GM23338 (cell line): ENCODE measurements at regions not wholly inside any gene's neighbourhood (a gene's known extent, or its start where the extent isn't known, plus 50 kb on each side); places are given as distances from the start of the nearest gene placed in this dataset.

ENCODE experiments used
- ATAC-seq: fragments of 200-7000 bp; cut with Tn5 transposase; 3 replicates; pipeline ENCODE4 v1.9.1; 2020
- DNase-seq: peaks from one replicate; pipeline ENCODE4 v3.0.0-alpha.2; 2015; ENCODE audit warnings: low spot score
- H2AFZ ChIP-seq: fragments of 200-600 bp; sonication (generic); 2 replicates; pipeline ENCODE4 v1.8.0; 2016; ENCODE audit warnings: antibody characterized with exemption, mild to moderate bottlenecking, moderate library complexity
- H3F3A ChIP-seq: fragments of 200-600 bp; sonication (generic); replicated peaks from 2 replicates; pipeline ENCODE4 v1.8.0; 2017; ENCODE audit warnings: antibody characterized with exemption, mixed run types, low read depth
- H3K27ac ChIP-seq: fragments of 200-600 bp; sonication (generic); 2 replicates; pipeline ENCODE4 v1.6.1; 2016; ENCODE audit warnings: low read depth
- H3K27me3 ChIP-seq: fragments of 200-600 bp; sonication (generic); 2 replicates; pipeline ENCODE4 v1.8.0; 2016; ENCODE audit warnings: mild to moderate bottlenecking, mixed run types, moderate library complexity; ENCODE audit not compliant: insufficient read depth
- H3K36me3 ChIP-seq: fragments of 200-600 bp; sonication (generic); 2 replicates; pipeline ENCODE4 v1.8.0; 2016; ENCODE audit warnings: mild to moderate bottlenecking; ENCODE audit not compliant: insufficient read depth
- H3K4me1 ChIP-seq: fragments of 200-600 bp; sonication (generic); 2 replicates; pipeline ENCODE4 v1.8.0; 2016; ENCODE audit warnings: mild to moderate bottlenecking, moderate library complexity; ENCODE audit not compliant: insufficient read depth
- H3K4me2 ChIP-seq: fragments of 200-600 bp; sonication (generic); 2 replicates; pipeline ENCODE4 v1.7.1; 2017; ENCODE audit warnings: mixed run types
- H3K4me3 ChIP-seq: fragments of 200-600 bp; sonication (generic); 2 replicates; pipeline ENCODE4 v1.6.1; 2016; ENCODE audit warnings: mixed run types
- H3K79me2 ChIP-seq: fragments of 200-600 bp; sonication (generic); replicated peaks from 2 replicates; pipeline ENCODE4 v1.8.0; 2017; ENCODE audit warnings: mild to moderate bottlenecking; ENCODE audit not compliant: insufficient read depth
- H3K9me2 ChIP-seq: fragments of 200-600 bp; sonication (generic); 2 replicates; pipeline ENCODE4 v1.8.0; 2017; ENCODE audit not compliant: insufficient read depth
- H4K20me1 ChIP-seq: fragments of 200-600 bp; sonication (generic); replicated peaks from 2 replicates; pipeline ENCODE4 v1.8.0; 2017; ENCODE audit warnings: mild to moderate bottlenecking; ENCODE audit not compliant: insufficient read depth
- H3K27ac Mint-ChIP-seq: 2 replicates; pipeline ENCODE4 v1.8.0; 2020; ENCODE audit warnings: inconsistent platforms, mild to moderate bottlenecking, moderate library complexity, mixed read lengths
- H3K27me3 Mint-ChIP-seq: 3 replicates; pipeline ENCODE4 v1.8.0; 2022; ENCODE audit warnings: low read depth, mild to moderate bottlenecking, moderate library complexity, mixed read lengths, inconsistent platforms; ENCODE audit not compliant: insufficient read depth, poor library complexity
- H3K36me3 Mint-ChIP-seq: 3 replicates; pipeline ENCODE4 v1.8.0; 2021; ENCODE audit warnings: low read depth, mild to moderate bottlenecking, inconsistent platforms, moderate library complexity, mixed read lengths
- H3K4me1 Mint-ChIP-seq: 3 replicates; pipeline ENCODE4 v1.8.0; 2020; ENCODE audit warnings: mild to moderate bottlenecking, inconsistent platforms, mixed read lengths
- H3K4me3 Mint-ChIP-seq: 3 replicates; pipeline ENCODE4 v1.8.0; 2021; ENCODE audit warnings: moderate library complexity, mild to moderate bottlenecking, inconsistent platforms, mixed read lengths
- H3K9me3 Mint-ChIP-seq: 3 replicates; pipeline ENCODE4 v1.8.0; 2020; ENCODE audit warnings: moderate library complexity, mild to moderate bottlenecking, inconsistent platforms, mixed read lengths
- CREB1 ChIP-seq: fragments of 250-450 bp; sonication (Bioruptor Pico); IDR thresholded peaks from 2 replicates; pipeline ENCODE4 v1.5.0; 2020; ENCODE audit warnings: low read depth, mild to moderate bottlenecking, moderate library complexity
- ETS1 ChIP-seq: IDR thresholded peaks from 2 replicates; pipeline ENCODE4 v1.6.1; 2016; ENCODE audit warnings: antibody characterized with exemption
- EZH2 ChIP-seq: fragments of 200-600 bp; sonication (generic); IDR thresholded peaks from one replicate; pipeline ENCODE4 v1.8.0; 2017; ENCODE audit warnings: antibody characterized with exemption, mild to moderate bottlenecking, low read depth; ENCODE audit not compliant: unreplicated experiment
- JUNB ChIP-seq: IDR thresholded peaks from one replicate; pipeline ENCODE4 v1.6.1; 2016; ENCODE audit warnings: antibody characterized with exemption; ENCODE audit not compliant: unreplicated experiment
- NANOG ChIP-seq: IDR thresholded peaks from 2 replicates; pipeline ENCODE4 v1.6.1; 2016; ENCODE audit warnings: antibody characterized with exemption, borderline replicate concordance
- POLR2AphosphoS5 ChIP-seq: IDR thresholded peaks from 2 replicates; pipeline ENCODE4 v1.6.1; 2016; ENCODE audit warnings: antibody characterized with exemption, low read depth
- STAT1 ChIP-seq: IDR thresholded peaks from one replicate; pipeline ENCODE4 v1.6.1; 2016; ENCODE audit warnings: antibody characterized with exemption; ENCODE audit not compliant: unreplicated experiment
- ZNF114 ChIP-seq: fragments of 250-450 bp; sonication (Bioruptor Pico); IDR thresholded peaks from 2 replicates; pipeline ENCODE4 v1.5.0; 2020; ENCODE audit warnings: mild to moderate bottlenecking, moderate library complexity
- ZNF331 ChIP-seq: fragments of 250-450 bp; sonication (Bioruptor Pico); IDR thresholded peaks from 2 replicates; pipeline ENCODE4 v1.5.0; 2020; ENCODE audit warnings: low read depth, mild to moderate bottlenecking, moderate library complexity
- TF ChIP-seq, protein P1 (sequence below): IDR thresholded peaks from one replicate; pipeline ENCODE4 v1.6.1; 2018; ENCODE audit warnings: antibody characterized with exemption; ENCODE audit not compliant: unreplicated experiment
- TF ChIP-seq, protein P2 (sequence below): fragments of 250-450 bp; sonication (Bioruptor Pico); IDR thresholded peaks from 2 replicates; pipeline ENCODE4 v1.5.0; 2020; ENCODE audit warnings: mild to moderate bottlenecking, moderate library complexity

DNA sequence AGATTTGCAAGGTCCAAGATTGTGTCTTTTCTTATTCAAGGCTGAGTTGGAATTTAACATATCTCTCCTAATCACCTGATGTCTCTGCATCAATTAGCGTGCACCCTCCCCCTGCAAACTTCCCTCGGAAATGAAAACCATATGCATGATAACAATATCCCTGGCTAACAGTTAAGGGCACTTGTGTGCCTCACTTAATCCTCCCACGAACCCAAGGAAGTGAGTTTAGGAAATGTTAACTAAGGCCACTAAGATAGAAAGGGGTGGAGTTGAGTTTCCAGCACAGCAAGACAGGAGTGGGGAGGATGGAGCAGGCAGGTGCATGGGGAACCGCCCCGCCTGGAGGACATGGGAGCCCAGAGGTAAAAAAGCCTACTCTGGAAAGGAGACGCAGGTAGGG is 52.4 kb upstream of the PTMA start:
- Histone ChIP-seq H3K4me1 (peaks cover 19% of the 10 kb centered on the region), H2AFZ (no peak overlapping the region), H3K4me3 (no peak overlapping the region), H3K27me3 (peaks cover under 1% of the 10 kb centered on the region; the same call in 1 of the 2 replicates), H3K27ac (peak overlapping the region; percentile 76; the same call in 1 of the 2 replicates), H4K20me1 (no peaks in the 10 kb centered on the region), H3K36me3 (no peaks in the 10 kb centered on the region), H3F3A (peaks cover 12% of the 10 kb centered on the region), H3K4me2 (peak overlapping the region; percentile 58), H3K79me2 (no peaks in the 10 kb centered on the region), H3K9me2 (no peaks in the 10 kb centered on the region)
- ATAC-seq (peak; percentile 71), DNase-seq (peak; percentile 62)
- Mint-ChIP-seq H3K36me3 (no peaks in the 10 kb centered on the region), H3K9me3 (no peaks in the 10 kb centered on the region), H3K27me3 (peaks cover 13% of the 10 kb centered on the region), H3K4me1 (peaks cover 11% of the 10 kb centered on the region), H3K4me3 (no peak overlapping the region), H3K27ac (no peak overlapping the region; the same call in 1 of the 2 replicates)
- no peak for TF ChIP-seq EZH2
- no peak for TF ChIP-seq ZNF114
- 0 out of 2 replicates have a peak, but pooled peaks have one; percentile 30 for TF ChIP-seq POLR2AphosphoS5
- TF ChIP-seq, protein P1, sequence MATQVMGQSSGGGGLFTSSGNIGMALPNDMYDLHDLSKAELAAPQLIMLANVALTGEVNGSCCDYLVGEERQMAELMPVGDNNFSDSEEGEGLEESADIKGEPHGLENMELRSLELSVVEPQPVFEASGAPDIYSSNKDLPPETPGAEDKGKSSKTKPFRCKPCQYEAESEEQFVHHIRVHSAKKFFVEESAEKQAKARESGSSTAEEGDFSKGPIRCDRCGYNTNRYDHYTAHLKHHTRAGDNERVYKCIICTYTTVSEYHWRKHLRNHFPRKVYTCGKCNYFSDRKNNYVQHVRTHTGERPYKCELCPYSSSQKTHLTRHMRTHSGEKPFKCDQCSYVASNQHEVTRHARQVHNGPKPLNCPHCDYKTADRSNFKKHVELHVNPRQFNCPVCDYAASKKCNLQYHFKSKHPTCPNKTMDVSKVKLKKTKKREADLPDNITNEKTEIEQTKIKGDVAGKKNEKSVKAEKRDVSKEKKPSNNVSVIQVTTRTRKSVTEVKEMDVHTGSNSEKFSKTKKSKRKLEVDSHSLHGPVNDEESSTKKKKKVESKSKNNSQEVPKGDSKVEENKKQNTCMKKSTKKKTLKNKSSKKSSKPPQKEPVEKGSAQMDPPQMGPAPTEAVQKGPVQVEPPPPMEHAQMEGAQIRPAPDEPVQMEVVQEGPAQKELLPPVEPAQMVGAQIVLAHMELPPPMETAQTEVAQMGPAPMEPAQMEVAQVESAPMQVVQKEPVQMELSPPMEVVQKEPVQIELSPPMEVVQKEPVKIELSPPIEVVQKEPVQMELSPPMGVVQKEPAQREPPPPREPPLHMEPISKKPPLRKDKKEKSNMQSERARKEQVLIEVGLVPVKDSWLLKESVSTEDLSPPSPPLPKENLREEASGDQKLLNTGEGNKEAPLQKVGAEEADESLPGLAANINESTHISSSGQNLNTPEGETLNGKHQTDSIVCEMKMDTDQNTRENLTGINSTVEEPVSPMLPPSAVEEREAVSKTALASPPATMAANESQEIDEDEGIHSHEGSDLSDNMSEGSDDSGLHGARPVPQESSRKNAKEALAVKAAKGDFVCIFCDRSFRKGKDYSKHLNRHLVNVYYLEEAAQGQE = no peak
- TF ChIP-seq JUNB = no peak
- TF ChIP-seq CREB1 = no peak
- TF ChIP-seq STAT1 = no peak
- TF ChIP-seq ETS1 = no peak
- TF ChIP-seq ZNF331 = no peak
- TF ChIP-seq NANOG = peak; percentile 74; the same call in 1 of the 2 replicates
- TF ChIP-seq, protein P2, sequence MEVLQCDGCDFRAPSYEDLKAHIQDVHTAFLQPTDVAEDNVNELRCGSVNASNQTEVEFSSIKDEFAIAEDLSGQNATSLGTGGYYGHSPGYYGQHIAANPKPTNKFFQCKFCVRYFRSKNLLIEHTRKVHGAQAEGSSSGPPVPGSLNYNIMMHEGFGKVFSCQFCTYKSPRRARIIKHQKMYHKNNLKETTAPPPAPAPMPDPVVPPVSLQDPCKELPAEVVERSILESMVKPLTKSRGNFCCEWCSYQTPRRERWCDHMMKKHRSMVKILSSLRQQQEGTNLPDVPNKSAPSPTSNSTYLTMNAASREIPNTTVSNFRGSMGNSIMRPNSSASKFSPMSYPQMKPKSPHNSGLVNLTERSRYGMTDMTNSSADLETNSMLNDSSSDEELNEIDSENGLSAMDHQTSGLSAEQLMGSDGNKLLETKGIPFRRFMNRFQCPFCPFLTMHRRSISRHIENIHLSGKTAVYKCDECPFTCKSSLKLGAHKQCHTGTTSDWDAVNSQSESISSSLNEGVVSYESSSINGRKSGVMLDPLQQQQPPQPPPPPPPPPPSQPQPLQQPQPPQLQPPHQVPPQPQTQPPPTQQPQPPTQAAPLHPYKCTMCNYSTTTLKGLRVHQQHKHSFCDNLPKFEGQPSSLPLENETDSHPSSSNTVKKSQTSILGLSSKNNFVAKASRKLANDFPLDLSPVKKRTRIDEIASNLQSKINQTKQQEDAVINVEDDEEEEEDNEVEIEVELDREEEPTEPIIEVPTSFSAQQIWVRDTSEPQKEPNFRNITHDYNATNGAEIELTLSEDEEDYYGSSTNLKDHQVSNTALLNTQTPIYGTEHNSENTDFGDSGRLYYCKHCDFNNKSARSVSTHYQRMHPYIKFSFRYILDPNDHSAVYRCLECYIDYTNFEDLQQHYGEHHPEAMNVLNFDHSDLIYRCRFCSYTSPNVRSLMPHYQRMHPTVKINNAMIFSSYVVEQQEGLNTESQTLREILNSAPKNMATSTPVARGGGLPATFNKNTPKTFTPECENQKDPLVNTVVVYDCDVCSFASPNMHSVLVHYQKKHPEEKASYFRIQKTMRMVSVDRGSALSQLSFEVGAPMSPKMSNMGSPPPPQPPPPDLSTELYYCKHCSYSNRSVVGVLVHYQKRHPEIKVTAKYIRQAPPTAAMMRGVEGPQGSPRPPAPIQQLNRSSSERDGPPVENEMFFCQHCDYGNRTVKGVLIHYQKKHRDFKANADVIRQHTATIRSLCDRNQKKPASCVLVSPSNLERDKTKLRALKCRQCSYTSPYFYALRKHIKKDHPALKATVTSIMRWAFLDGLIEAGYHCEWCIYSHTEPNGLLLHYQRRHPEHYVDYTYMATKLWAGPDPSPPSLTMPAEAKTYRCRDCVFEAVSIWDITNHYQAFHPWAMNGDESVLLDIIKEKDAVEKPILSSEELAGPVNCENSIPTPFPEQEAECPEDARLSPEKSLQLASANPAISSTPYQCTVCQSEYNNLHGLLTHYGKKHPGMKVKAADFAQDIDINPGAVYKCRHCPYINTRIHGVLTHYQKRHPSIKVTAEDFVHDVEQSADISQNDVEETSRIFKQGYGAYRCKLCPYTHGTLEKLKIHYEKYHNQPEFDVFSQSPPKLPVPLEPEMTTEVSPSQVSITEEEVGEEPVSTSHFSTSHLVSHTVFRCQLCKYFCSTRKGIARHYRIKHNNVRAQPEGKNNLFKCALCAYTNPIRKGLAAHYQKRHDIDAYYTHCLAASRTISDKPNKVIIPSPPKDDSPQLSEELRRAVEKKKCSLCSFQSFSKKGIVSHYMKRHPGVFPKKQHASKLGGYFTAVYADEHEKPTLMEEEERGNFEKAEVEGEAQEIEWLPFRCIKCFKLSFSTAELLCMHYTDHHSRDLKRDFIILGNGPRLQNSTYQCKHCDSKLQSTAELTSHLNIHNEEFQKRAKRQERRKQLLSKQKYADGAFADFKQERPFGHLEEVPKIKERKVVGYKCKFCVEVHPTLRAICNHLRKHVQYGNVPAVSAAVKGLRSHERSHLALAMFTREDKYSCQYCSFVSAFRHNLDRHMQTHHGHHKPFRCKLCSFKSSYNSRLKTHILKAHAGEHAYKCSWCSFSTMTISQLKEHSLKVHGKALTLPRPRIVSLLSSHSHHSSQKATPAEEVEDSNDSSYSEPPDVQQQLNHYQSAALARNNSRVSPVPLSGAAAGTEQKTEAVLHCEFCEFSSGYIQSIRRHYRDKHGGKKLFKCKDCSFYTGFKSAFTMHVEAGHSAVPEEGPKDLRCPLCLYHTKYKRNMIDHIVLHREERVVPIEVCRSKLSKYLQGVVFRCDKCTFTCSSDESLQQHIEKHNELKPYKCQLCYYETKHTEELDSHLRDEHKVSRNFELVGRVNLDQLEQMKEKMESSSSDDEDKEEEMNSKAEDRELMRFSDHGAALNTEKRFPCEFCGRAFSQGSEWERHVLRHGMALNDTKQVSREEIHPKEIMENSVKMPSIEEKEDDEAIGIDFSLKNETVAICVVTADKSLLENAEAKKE (CRISPR knock-in tag) = no peak
